Activated naive CD8-positive, alpha-beta T cell treated with anti-CD3 and anti-CD28 coated beads, Interleukin-2, amount 10 ng/mL, durations not matched to agents 7 days and 5 days (primary cell): ENCODE measurements at regions not wholly inside any gene's neighbourhood (a gene's known extent, or its start where the extent isn't known, plus 50 kb on each side); places are given as distances from the start of the nearest gene placed in this dataset.
"Not testable (repeated sequence)": the region's sequence is repeated elsewhere in the genome, so short reads cannot be mapped to it uniquely, and the experiment has no call there.

Source experiments
- ATAC-seq: fragments of 150-1000 bp; cut with Tn5 transposase; one replicate; pipeline ENCODE4 v1.10.0; 2021; ENCODE audit warnings: low read depth, moderate library complexity
- POLR2A ChIA-PET: fragments of 350-600 bp; sonication (Branson Sonifier 250); formaldehyde crosslinking; loops from one replicate; lab custom pipeline; 2021; ENCODE audit warnings: antibody characterized with exemption; lab: Charles Lee
- DNase-seq: peaks from one replicate; pipeline ENCODE4 v3.0.0; 2021
- H3K27ac Mint-ChIP-seq: one replicate; pipeline ENCODE4 v1.8.0; 2022; ENCODE audit warnings: mild to moderate bottlenecking, mixed read lengths
- H3K27me3 Mint-ChIP-seq: one replicate; pipeline ENCODE4 v1.8.0; 2022; ENCODE audit warnings: mild to moderate bottlenecking, moderate library complexity, mixed read lengths
- H3K36me3 Mint-ChIP-seq: one replicate; pipeline ENCODE4 v1.8.0; 2021; ENCODE audit warnings: mild to moderate bottlenecking, mixed read lengths
- H3K4me1 Mint-ChIP-seq: one replicate; pipeline ENCODE4 v1.8.0; 2021; ENCODE audit warnings: mixed read lengths
- H3K4me3 Mint-ChIP-seq: one replicate; pipeline ENCODE4 v1.8.0; 2022; ENCODE audit warnings: mild to moderate bottlenecking, moderate library complexity, mixed read lengths
- H3K9me3 Mint-ChIP-seq: one replicate; pipeline ENCODE4 v1.8.0; 2021; ENCODE audit warnings: mixed read lengths

DNA sequence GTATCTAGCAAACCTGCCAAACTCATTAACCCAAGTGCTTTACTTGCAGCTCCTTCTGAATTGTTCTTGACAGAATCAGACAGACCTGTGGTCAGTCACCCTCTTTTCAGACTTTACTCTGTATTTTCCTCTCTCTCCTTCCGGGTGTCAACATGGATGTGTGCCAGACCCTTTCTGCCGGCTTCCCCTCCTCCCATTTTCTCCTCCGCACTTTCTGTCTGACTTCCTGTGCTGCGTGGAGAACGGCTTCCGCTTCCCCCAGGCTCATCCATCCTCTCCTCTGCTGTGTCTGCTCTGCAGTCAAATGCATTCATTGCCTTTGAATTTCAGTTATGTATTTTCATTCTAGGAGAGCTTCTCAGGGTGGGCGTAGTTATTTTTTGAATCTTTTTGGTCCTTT is 53.3 kb upstream of the LRPAP1 start:
- ATAC-seq, H3K36me3 Mint-ChIP-seq, H3K27ac Mint-ChIP-seq, H3K4me1 Mint-ChIP-seq, H3K9me3 Mint-ChIP-seq, H3K27me3 Mint-ChIP-seq, POLR2A ChIA-PET, DNase-seq, H3K4me3 Mint-ChIP-seq: not testable (repeated sequence)

DNA sequence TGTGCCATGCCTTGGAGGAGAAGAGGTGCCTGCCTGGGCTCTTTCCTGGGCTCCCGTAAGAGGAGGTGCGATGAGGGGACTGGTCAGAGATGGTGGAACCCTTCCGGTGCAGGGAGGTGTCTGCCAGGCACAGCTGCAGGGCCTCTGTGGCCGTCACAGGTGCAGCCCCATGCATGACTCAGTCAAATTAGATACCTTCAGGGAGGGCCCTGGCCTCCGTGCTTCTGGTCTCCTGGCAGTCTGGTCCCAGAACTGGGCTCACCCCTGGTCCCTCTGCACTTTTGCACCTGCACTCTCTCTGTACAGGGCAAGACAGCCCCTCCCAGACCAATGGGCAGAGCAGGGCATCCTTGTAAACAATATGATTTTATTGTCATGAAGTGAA is 49.9 kb upstream of the LRPAP1 start:
- H3K4me1 Mint-ChIP-seq: peaks cover 2% of the 10 kb centered on the region
- ATAC-seq: no peak

More for the DNA sequence above, 49.9 kb upstream of the LRPAP1 start:
- Mint-ChIP-seq H3K27ac (no peak overlapping the region), H3K4me3 (no peak overlapping the region), H3K9me3 (no peaks in the 10 kb centered on the region), H3K27me3 (no peaks in the 10 kb centered on the region), H3K36me3 (no peaks in the 10 kb centered on the region)
- POLR2A ChIA-PET: no interaction called here
- DNase-seq: no peak
